Activated T-helper 2 cell treated with anti-CD3 and anti-CD28 coated beads, Interferon-gamma antibody, Interleukin-2, Interleukin-4, amounts not matched to agents 10 μg/mL and 5 μg/mL and 100 μg/mL, durations not matched to agents 14 hours and 24 hours and 36 hours (primary cell): ENCODE measurements at regions not wholly inside any gene's neighbourhood (a gene's known extent, or its start where the extent isn't known, plus 50 kb on each side); places are given as distances from the start of the nearest gene placed in this dataset.

Source experiments
- DNase-seq: peaks from one replicate; pipeline ENCODE4 v3.0.0; 2021; ENCODE audit warnings: low spot score
- H3K27ac Mint-ChIP-seq: one replicate; pipeline ENCODE4 v1.8.0; 2021; ENCODE audit warnings: mixed read lengths
- H3K27me3 Mint-ChIP-seq: one replicate; pipeline ENCODE4 v1.8.0; 2021; ENCODE audit warnings: low read depth, mixed read lengths
- H3K36me3 Mint-ChIP-seq: one replicate; pipeline ENCODE4 v1.8.0; 2021; ENCODE audit warnings: low read depth, mixed read lengths
- H3K4me1 Mint-ChIP-seq: one replicate; pipeline ENCODE4 v1.8.0; 2021; ENCODE audit warnings: low read depth, mixed read lengths
- H3K4me3 Mint-ChIP-seq: one replicate; pipeline ENCODE4 v1.8.0; 2021; ENCODE audit warnings: low read depth, mild to moderate bottlenecking, moderate library complexity, mixed read lengths
- H3K9me3 Mint-ChIP-seq: one replicate; pipeline ENCODE4 v1.8.0; 2021; ENCODE audit warnings: mixed read lengths
- intact Hi-C: fragments of 100-400 bp; cut with micrococcal nuclease; formaldehyde crosslinking; loops from one replicate; pipeline ENCODE4 v1.15.1; 2023

- peak; percentile 42 for DNase-seq
- Mint-ChIP-seq H3K27ac (no peak overlapping the region), H3K4me3 (peak overlapping the region; percentile 56), H3K9me3 (no peaks in the 10 kb centered on the region), H3K36me3 (no peaks in the 10 kb centered on the region), H3K27me3 (peaks cover 33% of the 10 kb centered on the region), H3K4me1 (peaks cover 5% of the 10 kb centered on the region)
- intact Hi-C loops = loop anchor here (10.0 kb wide), 1 partner anchor 488 kb away; no protein-coding TSS in a partner anchor
These were observed 93.7 kb upstream of the PRNP start for GRCh38 chr20:4592316-4593148.

- Mint-ChIP-seq H3K27ac (no peak overlapping the region), H3K4me1 (peaks cover 5% of the 10 kb centered on the region), H3K4me3 (peak overlapping the region; percentile 56), H3K36me3 (no peaks in the 10 kb centered on the region), H3K9me3 (no peaks in the 10 kb centered on the region), H3K27me3 (peaks cover 32% of the 10 kb centered on the region)
- DNase-seq = peak; percentile 20
- intact Hi-C loops = loop anchor here (10.0 kb wide), 1 partner anchor 487 kb away; no protein-coding TSS in a partner anchor
These were observed 94.3 kb upstream of the PRNP start for GRCh38 chr20:4591975-4592315.

GRCh38 chr20:4585758-4586157 is 100.5 kb upstream of the PRNP start:
- H3K9me3 Mint-ChIP-seq = no peaks in the 10 kb centered on the region
- intact Hi-C loops = no loop called here
- no peak overlapping the region for H3K4me3 Mint-ChIP-seq
- DNase-seq = no peak
- no peaks in the 10 kb centered on the region for H3K36me3 Mint-ChIP-seq
- peaks cover 18% of the 10 kb centered on the region for H3K27me3 Mint-ChIP-seq
- H3K4me1 Mint-ChIP-seq = no peaks in the 10 kb centered on the region
- no peak overlapping the region for H3K27ac Mint-ChIP-seq

GRCh38 chr20:4585104-4585753 is 101.0 kb upstream of the PRNP start:
- intact Hi-C loops = no loop called here
- peaks cover 16% of the 10 kb centered on the region for H3K27me3 Mint-ChIP-seq
- no peak overlapping the region for H3K27ac Mint-ChIP-seq
- no peak for DNase-seq
- no peaks in the 10 kb centered on the region for H3K36me3 Mint-ChIP-seq
- H3K4me1 Mint-ChIP-seq = no peaks in the 10 kb centered on the region
- no peak overlapping the region for H3K4me3 Mint-ChIP-seq
- no peaks in the 10 kb centered on the region for H3K9me3 Mint-ChIP-seq

- Mint-ChIP-seq H3K9me3 (no peaks in the 10 kb centered on the region), H3K4me3 (no peak overlapping the region), H3K27me3 (peaks cover 18% of the 10 kb centered on the region), H3K36me3 (no peaks in the 10 kb centered on the region), H3K27ac (no peak overlapping the region), H3K4me1 (no peaks in the 10 kb centered on the region)
- intact Hi-C loops = no loop called here
- DNase-seq = no peak
These were observed 101.7 kb upstream of the PRNP start for GRCh38 chr20:4584510-4584909.

- Mint-ChIP-seq H3K36me3 (no peaks in the 10 kb centered on the region), H3K27ac (no peak overlapping the region), H3K27me3 (peaks cover 37% of the 10 kb centered on the region), H3K4me1 (no peaks in the 10 kb centered on the region), H3K4me3 (no peak overlapping the region), H3K9me3 (no peaks in the 10 kb centered on the region)
- intact Hi-C loops = no loop called here
- DNase-seq = no peak
These were observed 104.4 kb upstream of the PRNP start for GRCh38 chr20:4581838-4582237.

GRCh38 chr20:4578375-4578774 is 107.9 kb upstream of the PRNP start:
- Mint-ChIP-seq H3K4me3 (no peak overlapping the region), H3K4me1 (peaks cover 3% of the 10 kb centered on the region), H3K36me3 (no peaks in the 10 kb centered on the region), H3K27ac (no peak overlapping the region), H3K27me3 (peaks cover 45% of the 10 kb centered on the region), H3K9me3 (no peaks in the 10 kb centered on the region)
- DNase-seq = no peak
- intact Hi-C loops = no loop called here

- peaks cover 38% of the 10 kb centered on the region for H3K27me3 Mint-ChIP-seq
These were observed 111.9 kb upstream of the PRNP start for GRCh38 chr20:4574356-4574690.

GRCh38 chr20:4573564-4574355 is 112.5 kb upstream of the PRNP start:
- DNase-seq = no peak
- no peak overlapping the region for H3K4me3 Mint-ChIP-seq

More at GRCh38 chr20:4574356-4574690, 111.9 kb upstream of the PRNP start:
- Mint-ChIP-seq H3K27ac (no peak overlapping the region), H3K9me3 (no peaks in the 10 kb centered on the region), H3K36me3 (no peaks in the 10 kb centered on the region), H3K4me1 (peaks cover 3% of the 10 kb centered on the region), H3K4me3 (no peak overlapping the region)
- no peak for DNase-seq
- intact Hi-C loops = no loop called here

GRCh38 chr20:4571759-4572531 is 114.3 kb upstream of the PRNP start:
- DNase-seq = no peak
- Mint-ChIP-seq H3K4me1 (peaks cover 3% of the 10 kb centered on the region), H3K27ac (no peak overlapping the region), H3K36me3 (no peaks in the 10 kb centered on the region), H3K27me3 (peaks cover 20% of the 10 kb centered on the region), H3K9me3 (no peaks in the 10 kb centered on the region), H3K4me3 (no peak overlapping the region)
- intact Hi-C loops = no loop called here

More at GRCh38 chr20:4573564-4574355, 112.5 kb upstream of the PRNP start:
- intact Hi-C loops = no loop called here
- H3K9me3 Mint-ChIP-seq = no peaks in the 10 kb centered on the region
- H3K27ac Mint-ChIP-seq = no peak overlapping the region
- peaks cover 34% of the 10 kb centered on the region for H3K27me3 Mint-ChIP-seq
- H3K4me1 Mint-ChIP-seq = peaks cover 3% of the 10 kb centered on the region
- no peaks in the 10 kb centered on the region for H3K36me3 Mint-ChIP-seq

- Mint-ChIP-seq H3K4me1 (peaks cover 3% of the 10 kb centered on the region), H3K36me3 (no peaks in the 10 kb centered on the region), H3K27ac (no peak overlapping the region), H3K4me3 (no peak overlapping the region), H3K9me3 (no peaks in the 10 kb centered on the region), H3K27me3 (peaks cover 8% of the 10 kb centered on the region)
- intact Hi-C loops = no loop called here
- DNase-seq = no peak
These were observed 116.4 kb upstream of the PRNP start for GRCh38 chr20:4569865-4570264.

GRCh38 chr20:4569092-4569491 is 117.2 kb upstream of the PRNP start:
- peaks cover 2% of the 10 kb centered on the region for H3K4me1 Mint-ChIP-seq
- no peaks in the 10 kb centered on the region for H3K36me3 Mint-ChIP-seq
- DNase-seq = no peak
- no peak overlapping the region for H3K4me3 Mint-ChIP-seq
- intact Hi-C loops = no loop called here
- peaks cover 13% of the 10 kb centered on the region for H3K27me3 Mint-ChIP-seq
- no peak overlapping the region for H3K27ac Mint-ChIP-seq
- H3K9me3 Mint-ChIP-seq = no peaks in the 10 kb centered on the region
